GM18517 (cell line): ENCODE measurements at regions not wholly inside any gene's neighbourhood (a gene's known extent, or its start where the extent isn't known, plus 50 kb on each side); places are given as distances from the start of the nearest gene placed in this dataset.

Source experiments
- ATAC-seq: cut with Tn5 transposase; IDR thresholded peaks from one replicate; pipeline ENCODE4 v1.9.1; 2021; ENCODE audit warnings: mild to moderate bottlenecking, moderate library complexity; ENCODE audit not compliant: unreplicated experiment

GRCh38 chr13:39856714-39857113 is 201.3 kb downstream of the COG6 start:
- no peak for ATAC-seq

- ATAC-seq, result no peak
These were observed 203.3 kb downstream of the COG6 start for GRCh38 chr13:39858794-39859193.

- no peak for ATAC-seq
These were observed 204.4 kb downstream of the COG6 start for GRCh38 chr13:39859898-39860297.

GRCh38 chr13:39862900-39863299 is 207.4 kb downstream of the COG6 start:
- no peak for ATAC-seq

GRCh38 chr13:39864221-39864620 is 208.8 kb downstream of the COG6 start:
- no peak for ATAC-seq

- ATAC-seq, result no peak
These were observed 211.3 kb downstream of the COG6 start for GRCh38 chr13:39866722-39867121.

GRCh38 chr13:39867807-39868206 is 212.3 kb downstream of the COG6 start:
- no peak for ATAC-seq

- ATAC-seq, result no peak
These were observed 214.8 kb downstream of the COG6 start for GRCh38 chr13:39870197-39870747.

GRCh38 chr13:39874331-39875053 is 219.0 kb downstream of the COG6 start:
- ATAC-seq, result no peak

GRCh38 chr13:39875111-39875987 is 219.9 kb downstream of the COG6 start:
- ATAC-seq, result no peak

- ATAC-seq, result no peak
These were observed 220.8 kb downstream of the COG6 start for GRCh38 chr13:39876258-39876657.

GRCh38 chr13:39877134-39877533 is 221.7 kb downstream of the COG6 start:
- no peak for ATAC-seq

GRCh38 chr13:39879286-39880035 is 224.0 kb downstream of the COG6 start:
- no peak for ATAC-seq

- ATAC-seq, result no peak
These were observed 225.9 kb downstream of the COG6 start for GRCh38 chr13:39881383-39881782.

- ATAC-seq, result no peak
These were observed 226.4 kb downstream of the COG6 start for GRCh38 chr13:39881887-39882286.

- ATAC-seq, result no peak
These were observed 228.7 kb downstream of the COG6 start for GRCh38 chr13:39884166-39884565.

GRCh38 chr13:39886336-39886735 is 230.9 kb downstream of the COG6 start:
- ATAC-seq, result no peak

GRCh38 chr13:39887387-39887786 is 231.9 kb downstream of the COG6 start:
- ATAC-seq, result no peak

- ATAC-seq, result no peak
These were observed 233.7 kb downstream of the COG6 start for GRCh38 chr13:39888865-39889810.

- ATAC-seq, result no peak
These were observed 235.1 kb downstream of the COG6 start for GRCh38 chr13:39890537-39890936.
